T-helper 2 cell (primary cell): ENCODE measurements at regions not wholly inside any gene's neighbourhood (a gene's known extent, or its start where the extent isn't known, plus 50 kb on each side); places are given as distances from the start of the nearest gene placed in this dataset.

ENCODE experiments used
- DNase-seq, 5 experiments: peaks; one replicate each; pipeline versions ENCODE4 v3.0.0 to v3.0.0-alpha.2; 2012 to 2022

- no peak for DNase-seq
Observed at GRCh38 chr21:26784974-26785373, 60.2 kb downstream of the ADAMTS1 start.

DNA sequence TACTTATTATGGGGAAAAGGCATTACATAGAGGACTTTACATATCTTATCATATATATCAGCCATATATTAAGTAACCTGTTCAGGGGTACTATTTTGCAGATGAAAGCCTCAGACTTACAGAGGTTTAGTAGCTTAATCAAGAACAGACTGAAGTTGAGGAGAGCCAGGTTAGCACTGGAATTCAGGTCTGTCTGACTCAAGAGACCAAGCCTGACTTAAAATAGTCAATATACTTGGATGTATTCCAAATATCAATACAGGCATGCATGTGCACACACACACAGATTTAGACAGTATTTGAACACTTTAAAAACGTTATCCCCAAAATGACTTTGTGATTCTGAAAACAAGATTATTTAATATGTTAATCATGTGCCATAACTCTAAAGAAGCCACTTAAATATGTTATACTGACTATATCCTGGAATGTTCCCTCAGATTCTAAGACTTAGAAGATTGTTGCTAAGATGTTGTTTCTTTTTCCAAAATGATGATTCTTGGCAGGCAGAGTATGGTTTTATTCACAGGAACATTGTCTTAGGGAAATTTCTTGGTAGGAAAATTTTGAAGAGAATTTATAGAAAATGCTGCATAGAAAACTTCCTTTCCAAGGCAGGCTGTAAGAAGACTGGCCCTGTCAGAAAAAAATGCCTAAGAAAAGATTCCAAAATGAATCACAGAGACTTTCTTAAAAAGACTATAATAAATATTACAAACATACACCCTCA, 61.6 kb downstream of the ADAMTS1 start:
- DNase-seq: no peak

DNA sequence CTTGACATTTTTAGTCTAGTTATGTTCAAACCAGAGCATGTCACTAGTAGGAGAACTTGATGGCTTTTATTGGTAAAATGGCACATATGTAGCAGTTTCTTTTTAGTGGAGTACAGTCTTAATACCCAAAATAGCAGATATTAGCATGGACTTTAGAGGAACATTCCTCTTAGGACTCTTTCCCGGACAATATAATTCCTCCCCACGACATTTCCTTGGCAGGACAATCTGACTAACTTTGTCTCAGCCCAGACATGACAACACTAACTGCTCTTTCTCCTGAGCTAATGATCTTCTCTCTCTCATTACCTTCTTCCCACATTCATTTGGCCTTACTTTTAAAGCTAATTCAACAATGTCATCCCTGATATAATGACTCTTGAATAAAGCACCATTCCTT, 62.5 kb downstream of the ADAMTS1 start:
- DNase-seq: no peak

DNA sequence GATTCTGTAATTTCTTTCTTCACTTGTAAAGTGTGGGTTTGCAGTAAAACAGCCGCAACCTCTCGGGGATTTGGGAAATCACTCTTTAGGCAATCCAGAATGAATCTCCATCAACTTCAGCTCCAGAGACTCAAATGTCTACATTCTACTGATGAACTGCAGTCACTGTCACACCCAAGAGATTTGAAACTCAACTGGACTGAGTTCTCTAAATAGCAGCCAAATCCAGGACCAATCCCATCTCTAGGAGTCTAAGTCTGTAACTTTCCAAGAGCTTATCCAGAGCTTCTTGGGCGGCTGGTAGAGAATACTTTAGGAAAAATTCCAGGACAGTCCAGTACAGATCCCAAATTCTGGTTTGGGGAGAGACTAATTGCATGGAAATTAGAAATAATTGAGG, 62.9 kb downstream of the ADAMTS1 start:
- DNase-seq: no peak

- DNase-seq: no peak
Observed at GRCh38 chr21:26781331-26781730, 63.9 kb downstream of the ADAMTS1 start.

- no peak for DNase-seq
Observed at GRCh38 chr21:26777166-26777565, 68.0 kb downstream of the ADAMTS1 start.

DNA sequence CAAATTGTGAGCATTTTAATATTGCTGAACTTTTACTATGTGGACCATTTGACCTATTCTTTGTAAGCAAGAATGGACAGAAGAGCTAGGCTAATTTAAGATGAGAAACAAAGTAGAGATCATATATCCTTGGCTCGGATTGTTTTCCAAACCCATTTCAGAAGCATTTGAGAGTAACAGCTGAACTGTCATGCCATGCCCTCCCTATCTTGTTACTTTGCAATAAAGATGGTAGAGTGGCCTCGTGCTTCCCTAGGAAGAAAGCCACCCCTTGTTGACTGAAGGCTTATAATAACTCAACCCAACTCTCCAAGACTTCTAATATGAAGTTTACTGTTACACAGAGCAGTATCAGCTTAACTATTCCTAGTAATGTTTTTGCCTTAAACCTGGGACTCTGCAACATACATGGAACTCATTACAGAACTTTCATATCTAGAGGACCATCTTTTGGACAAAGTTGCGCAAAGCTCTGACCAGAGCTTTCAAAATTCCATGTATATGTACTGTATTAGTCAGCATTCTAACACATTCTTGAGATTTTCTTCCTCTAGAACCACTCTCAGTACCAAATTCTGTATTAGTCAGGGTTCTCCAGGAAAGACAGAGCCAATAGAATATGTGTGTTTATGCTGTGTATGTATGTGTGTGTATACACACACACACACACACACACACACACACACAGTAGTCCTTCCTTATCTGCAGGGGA, 68.7 kb downstream of the ADAMTS1 start:
- DNase-seq: no peak

GRCh38 chr21:26773058-26773457, 72.2 kb downstream of the ADAMTS1 start:
- DNase-seq: no peak

GRCh38 chr21:26769613-26770188, 75.5 kb downstream of the ADAMTS1 start:
- no peak for DNase-seq

DNA sequence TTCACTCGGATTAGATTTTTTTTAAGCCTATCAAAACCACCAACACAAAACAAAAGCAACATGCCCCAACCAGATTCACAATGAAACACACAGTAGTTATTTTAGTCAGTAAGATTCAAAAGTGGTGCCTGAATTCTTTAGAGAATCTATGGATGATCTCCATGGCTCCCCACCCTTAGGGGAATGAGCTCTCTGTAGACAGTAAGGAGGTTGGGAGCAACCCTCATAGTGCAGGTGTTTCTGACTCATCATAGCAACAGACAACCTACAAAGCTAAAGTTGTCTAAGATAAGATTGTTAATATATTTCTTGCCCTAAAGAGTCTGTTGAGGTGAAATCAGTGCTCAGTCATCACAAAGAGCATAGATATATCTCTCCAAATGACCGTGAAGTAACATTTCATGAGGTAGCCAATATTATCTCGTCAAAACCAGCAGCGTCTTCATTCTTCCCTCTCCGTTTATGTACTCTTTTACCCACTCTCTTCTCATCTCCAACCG, 78.3 kb downstream of the ADAMTS1 start:
- DNase-seq: no peak

- DNase-seq: no peak
Observed at GRCh38 chr21:26761174-26761915, 83.9 kb downstream of the ADAMTS1 start.

GRCh38 chr21:26759731-26760130, 85.5 kb downstream of the ADAMTS1 start:
- DNase-seq: no peak

DNA sequence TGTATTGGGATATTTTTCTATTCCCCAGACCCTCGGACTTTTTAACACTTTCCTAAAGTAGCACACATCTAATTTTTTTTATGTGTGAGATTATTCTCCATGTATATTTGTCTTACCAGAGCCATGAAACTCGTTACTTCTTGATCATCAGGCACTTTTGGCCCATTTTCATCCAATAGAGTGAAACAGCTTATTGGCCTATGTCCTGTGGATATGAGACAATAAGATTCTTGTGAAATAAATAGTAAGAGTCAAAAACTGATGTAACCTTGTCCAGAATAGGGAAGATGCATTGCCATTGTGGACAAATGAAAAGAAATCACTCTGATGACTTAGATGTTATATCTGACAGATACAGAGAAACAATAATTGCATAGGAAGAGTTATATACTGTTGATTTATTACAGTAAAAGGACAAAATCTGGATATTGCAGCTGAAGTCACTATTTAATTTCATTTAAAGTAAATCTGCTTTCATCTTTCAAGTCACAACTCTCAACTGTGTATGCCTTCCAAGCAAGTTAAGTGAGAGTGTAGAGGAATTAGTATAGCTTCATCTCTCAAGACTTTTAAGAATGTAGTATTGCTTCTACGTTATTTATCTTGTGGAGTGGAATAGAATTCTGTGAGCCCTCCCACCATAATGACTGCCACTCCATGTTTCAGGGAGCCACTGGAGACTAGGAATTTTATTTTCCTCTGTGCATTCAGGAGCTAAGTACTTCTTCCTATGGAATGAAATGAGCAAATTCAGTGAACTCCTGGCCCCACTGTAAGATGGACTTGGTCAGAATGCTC, 86.9 kb downstream of the ADAMTS1 start:
- DNase-seq: no peak

DNA sequence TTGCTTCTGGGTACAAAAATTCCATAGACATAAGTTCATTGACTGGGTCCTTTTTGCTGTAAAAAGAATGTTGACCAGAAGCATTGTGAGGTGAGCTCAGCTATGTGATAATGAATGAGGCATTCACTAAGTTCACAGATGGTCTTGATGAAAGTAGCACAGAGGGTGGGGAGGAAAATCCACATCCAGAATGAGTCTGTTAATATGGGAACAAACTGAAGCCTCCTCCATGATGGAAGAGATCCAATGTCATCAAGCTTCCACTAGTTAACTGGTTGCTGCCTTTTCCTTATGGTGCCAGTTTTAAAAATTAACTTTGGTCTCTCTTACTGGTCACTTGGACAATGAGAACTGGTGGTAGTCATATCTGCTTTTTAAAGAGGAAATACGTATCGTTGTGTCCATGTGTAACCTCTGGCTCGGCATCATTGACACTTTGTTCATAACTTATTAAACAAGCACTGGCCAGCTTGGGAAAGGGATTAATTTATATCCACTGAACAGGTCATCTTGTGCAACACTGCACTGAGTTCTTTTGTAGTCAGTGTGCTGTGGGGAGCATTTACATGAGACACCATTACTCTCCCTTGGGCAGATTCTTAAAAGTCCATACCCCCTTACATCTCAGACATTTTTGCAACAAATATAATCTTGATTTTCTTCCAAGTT, 88.6 kb downstream of the ADAMTS1 start:
- no peak for DNase-seq

DNA sequence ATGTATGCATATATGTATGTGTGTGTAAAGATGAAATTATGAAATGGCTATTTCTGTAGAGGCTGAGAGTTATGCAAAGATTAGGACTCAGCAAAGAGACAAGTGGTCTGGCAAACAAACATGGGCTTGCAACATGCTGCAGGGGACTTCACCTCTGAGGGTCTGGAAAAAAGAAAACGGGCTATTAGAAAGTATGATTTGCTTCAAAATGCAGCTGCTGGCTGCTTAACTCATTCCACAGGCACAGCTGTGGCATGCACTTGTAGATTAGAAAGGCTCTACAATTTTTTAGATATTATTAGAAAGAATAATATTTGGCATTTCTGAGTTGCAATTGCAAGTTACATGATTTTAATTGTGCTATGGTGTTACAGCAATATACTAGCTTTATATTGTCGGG, 90.4 kb downstream of the ADAMTS1 start:
- no peak for DNase-seq

- no peak for DNase-seq
Observed at GRCh38 chr21:26753822-26754221, 91.4 kb downstream of the ADAMTS1 start.

GRCh38 chr21:26752849-26753248, 92.4 kb downstream of the ADAMTS1 start:
- no peak for DNase-seq

GRCh38 chr21:26751305-26751704, 93.9 kb downstream of the ADAMTS1 start:
- no peak for DNase-seq

- no peak for DNase-seq
Observed at GRCh38 chr21:26748066-26748465, 97.1 kb downstream of the ADAMTS1 start.

GRCh38 chr21:26747216-26747615, 98.0 kb downstream of the ADAMTS1 start:
- no peak for DNase-seq

GRCh38 chr21:26743524-26743923, 101.7 kb downstream of the ADAMTS1 start:
- DNase-seq: no peak

DNA sequence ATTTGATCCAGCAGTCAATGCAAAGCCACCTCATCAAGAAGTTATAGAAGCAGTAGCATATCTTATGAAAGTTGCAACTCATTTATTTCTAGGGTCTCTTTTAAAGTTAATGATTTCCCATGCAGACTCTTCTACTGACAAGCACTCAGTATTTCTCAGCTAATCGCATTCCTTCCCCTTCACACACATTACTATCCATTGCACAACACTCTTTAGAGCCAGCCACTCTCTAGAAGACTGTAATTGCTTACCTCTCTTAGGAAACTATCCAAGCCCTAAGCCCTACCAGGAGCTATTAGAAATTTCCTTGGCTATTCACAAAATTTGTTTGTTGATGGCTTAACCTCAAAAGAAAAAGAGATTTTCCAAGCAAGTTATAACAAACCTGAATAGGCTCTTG, 106.0 kb downstream of the ADAMTS1 start:
- DNase-seq: no peak
